Liver (tissue), 8 donors: ENCODE measurements at regions not wholly inside any gene's neighbourhood (a gene's known extent, or its start where the extent isn't known, plus 50 kb on each side); places are given as distances from the start of the nearest gene placed in this dataset.

ENCODE experiments used
- DNase-seq: peaks from one replicate; pipeline ENCODE4 v3.0.0-alpha.2; 2017; ENCODE audit warnings: low spot score
- H3K27ac ChIP-seq, 2 donors: one replicate each; pipeline ENCODE4 v1.7.0; 2013; ENCODE audit warnings: inconsistent platforms in 2 of 2, low read length in 2 of 2, control low read depth in 1 of 2, low read depth in 1 of 2, mild to moderate bottlenecking in 1 of 2
- H3K27me3 ChIP-seq, 4 donors: one replicate each; pipeline versions ENCODE4 v1.6.1 to v1.7.0; 2013; ENCODE audit warnings: low read length in 3 of 4, inconsistent platforms in 1 of 4, mild to moderate bottlenecking in 1 of 4, moderate library complexity in 1 of 4; ENCODE audit not compliant: control insufficient read depth in 4 of 4, insufficient read depth in 4 of 4
- H3K36me3 ChIP-seq, 4 donors: one replicate each; pipeline versions ENCODE4 v1.6.1 to v1.7.0; 2013; ENCODE audit warnings: low read length in 3 of 4, mild to moderate bottlenecking in 3 of 4, low read depth in 1 of 4, moderate library complexity in 1 of 4; ENCODE audit not compliant: control insufficient read depth in 4 of 4, insufficient read depth in 3 of 4
- H3K4me1 ChIP-seq, 4 donors: one replicate each; pipeline versions ENCODE4 v1.6.1 to v1.7.0; 2013; ENCODE audit warnings: low read length in 3 of 4, mild to moderate bottlenecking in 3 of 4, moderate library complexity in 1 of 4; ENCODE audit not compliant: control insufficient read depth in 4 of 4, insufficient read depth in 4 of 4
- H3K4me3 ChIP-seq, 3 donors: one replicate each; pipeline versions ENCODE4 v1.6.1 to v1.7.0; 2013; ENCODE audit warnings: low read length in 3 of 3, control low read depth in 1 of 3, low read depth in 1 of 3, mild to moderate bottlenecking in 1 of 3
- H3K9ac ChIP-seq, 2 donors: one replicate each; pipeline ENCODE4 v1.7.0; 2013; ENCODE audit warnings: low read length in 2 of 2, mild to moderate bottlenecking in 2 of 2, moderate library complexity in 2 of 2, control low read depth in 1 of 2, low read depth in 1 of 2
- H3K9me3 ChIP-seq, 4 donors: one replicate each; pipeline versions ENCODE4 v1.6.1 to v1.7.0; 2013; ENCODE audit warnings: low read length in 3 of 4; ENCODE audit not compliant: control insufficient read depth in 4 of 4
- ATF3 ChIP-seq: IDR thresholded peaks from 2 replicates; pipeline ENCODE4 v1.6.1; 2016; ENCODE audit warnings: antibody characterized with exemption
- EGR1 ChIP-seq, 2 donors: IDR thresholded peaks; 2 replicates each; pipeline ENCODE4 v1.6.1; 2016 to 2018; ENCODE audit warnings: antibody characterized with exemption in 2 of 2, low read depth in 2 of 2
- FOXA2 ChIP-seq: IDR thresholded peaks from 2 replicates; pipeline ENCODE4 v1.6.1; 2016; ENCODE audit warnings: antibody characterized with exemption
- GABPA ChIP-seq, 2 donors: IDR thresholded peaks in 1 of 2; conservative IDR thresholded peaks in 1 of 2; 2 replicates each; pipeline ENCODE4 v1.6.1; 2016; ENCODE audit warnings: antibody characterized with exemption in 2 of 2, mild to moderate bottlenecking in 1 of 2, moderate library complexity in 1 of 2
- HNF4G ChIP-seq: IDR thresholded peaks from 2 replicates; pipeline ENCODE4 v1.6.1; 2016; ENCODE audit warnings: antibody characterized with exemption
- NR2F2 ChIP-seq: IDR thresholded peaks from 2 replicates; pipeline ENCODE4 v1.6.1; 2016; ENCODE audit warnings: antibody characterized with exemption
- RAD21 ChIP-seq, 2 donors: IDR thresholded peaks; 2 replicates each; pipeline ENCODE4 v1.6.1; 2016; ENCODE audit warnings: antibody characterized with exemption in 2 of 2, mild to moderate bottlenecking in 2 of 2
- RXRA ChIP-seq, 2 donors: IDR thresholded peaks; 2 replicates each; pipeline ENCODE4 v1.6.1; 2017 to 2018; ENCODE audit warnings: antibody characterized with exemption in 2 of 2, mild to moderate bottlenecking in 1 of 2
- SP1 ChIP-seq: IDR thresholded peaks from 2 replicates; pipeline ENCODE4 v1.6.1; 2018; ENCODE audit warnings: antibody characterized with exemption, mild to moderate bottlenecking
- TAF1 ChIP-seq: conservative IDR thresholded peaks from 2 replicates; pipeline ENCODE4 v1.6.1; 2016; ENCODE audit warnings: antibody characterized with exemption, mild to moderate bottlenecking
- YY1 ChIP-seq: IDR thresholded peaks from 2 replicates; pipeline ENCODE4 v1.6.1; 2016; ENCODE audit warnings: antibody characterized with exemption, mild to moderate bottlenecking
- WGBS: extraction: QIAGEN DNeasy Blood & Tissue Kit; methylation state at CpG from one replicate; pipeline ENCODE4 v1.1.7; 2013; 5-methylcytosine and 5-hydroxymethylcytosine counted together
- TF ChIP-seq, protein P1 (sequence below): fragments of 150-350 bp; IDR thresholded peaks from 2 replicates; pipeline ENCODE4 v1.5.1; 2017; ENCODE audit warnings: improper control_type of control experiment, low read depth, low read length; ENCODE audit not compliant: missing input control
- TF ChIP-seq, protein P2 (sequence below): IDR thresholded peaks from 2 replicates; pipeline ENCODE4 v1.6.1; 2016; ENCODE audit warnings: antibody characterized with exemption
- TF ChIP-seq, protein P3 (sequence below): IDR thresholded peaks from 2 replicates; pipeline ENCODE4 v1.6.1; 2016; ENCODE audit warnings: antibody characterized with exemption, mild to moderate bottlenecking
- donor health status: healthy.
- donor health status: healthy.
- donor health status: healthy.
- donor health status: healthy.
- donor health status: healthy.

DNA sequence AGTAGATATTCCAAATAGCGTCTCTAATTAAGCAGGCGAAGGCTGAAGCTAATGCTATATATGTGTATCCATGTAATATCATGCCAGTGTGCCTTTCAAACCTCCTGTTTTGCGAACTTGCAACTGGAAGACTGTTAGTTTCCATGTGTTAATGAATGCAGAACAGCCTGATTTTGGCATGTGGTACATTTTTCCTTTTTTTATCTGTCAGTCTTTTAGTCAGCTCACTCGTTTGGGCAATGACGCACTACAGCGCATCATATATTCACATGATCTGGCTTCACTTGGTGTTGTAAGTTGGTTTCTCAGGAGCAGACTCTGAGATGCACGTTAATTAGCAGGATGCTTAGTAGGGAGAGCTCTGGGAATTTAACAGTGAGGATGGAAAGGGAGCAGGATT lies 210.4 kb upstream of the CA10 start:
- Histone ChIP-seq H3K9me3 (peaks cover 0 to 3% (median 0%) of the 10 kb centered on the region in 4 donors), H3K36me3 (no peaks in the 10 kb centered on the region), H3K27me3 (peaks cover 0 to 4% (median under 1%) of the 10 kb centered on the region in 4 donors), H3K9ac (no peak overlapping the region), H3K4me1 (no peaks in the 10 kb centered on the region), H3K4me3 (no peak overlapping the region), H3K27ac (no peak overlapping the region)
- no peak for DNase-seq
- 76% methylated on average over 7 of the region's 7 CpGs for WGBS
- TF ChIP-seq GABPA (IDR thresholded peaks at IDR 0.05 in 1 of 2, conservative IDR thresholded peaks at IDR 0.05 in 1 of 2) (no peak), RAD21 (IDR thresholded peaks at IDR 0.05) (no peak), EGR1 (IDR thresholded peaks at IDR 0.05; ENCODE audit: low read depth in 2 of 2) (no peak), HNF4G (no peak), YY1 (no peak), RXRA (IDR thresholded peaks at IDR 0.05) (no peak), FOXA2 (no peak), SP1 (no peak), ATF3 (no peak), TAF1 (no peak)
- TF ChIP-seq, protein P1, sequence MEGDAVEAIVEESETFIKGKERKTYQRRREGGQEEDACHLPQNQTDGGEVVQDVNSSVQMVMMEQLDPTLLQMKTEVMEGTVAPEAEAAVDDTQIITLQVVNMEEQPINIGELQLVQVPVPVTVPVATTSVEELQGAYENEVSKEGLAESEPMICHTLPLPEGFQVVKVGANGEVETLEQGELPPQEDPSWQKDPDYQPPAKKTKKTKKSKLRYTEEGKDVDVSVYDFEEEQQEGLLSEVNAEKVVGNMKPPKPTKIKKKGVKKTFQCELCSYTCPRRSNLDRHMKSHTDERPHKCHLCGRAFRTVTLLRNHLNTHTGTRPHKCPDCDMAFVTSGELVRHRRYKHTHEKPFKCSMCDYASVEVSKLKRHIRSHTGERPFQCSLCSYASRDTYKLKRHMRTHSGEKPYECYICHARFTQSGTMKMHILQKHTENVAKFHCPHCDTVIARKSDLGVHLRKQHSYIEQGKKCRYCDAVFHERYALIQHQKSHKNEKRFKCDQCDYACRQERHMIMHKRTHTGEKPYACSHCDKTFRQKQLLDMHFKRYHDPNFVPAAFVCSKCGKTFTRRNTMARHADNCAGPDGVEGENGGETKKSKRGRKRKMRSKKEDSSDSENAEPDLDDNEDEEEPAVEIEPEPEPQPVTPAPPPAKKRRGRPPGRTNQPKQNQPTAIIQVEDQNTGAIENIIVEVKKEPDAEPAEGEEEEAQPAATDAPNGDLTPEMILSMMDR, result no peak
- TF ChIP-seq, protein P2, sequence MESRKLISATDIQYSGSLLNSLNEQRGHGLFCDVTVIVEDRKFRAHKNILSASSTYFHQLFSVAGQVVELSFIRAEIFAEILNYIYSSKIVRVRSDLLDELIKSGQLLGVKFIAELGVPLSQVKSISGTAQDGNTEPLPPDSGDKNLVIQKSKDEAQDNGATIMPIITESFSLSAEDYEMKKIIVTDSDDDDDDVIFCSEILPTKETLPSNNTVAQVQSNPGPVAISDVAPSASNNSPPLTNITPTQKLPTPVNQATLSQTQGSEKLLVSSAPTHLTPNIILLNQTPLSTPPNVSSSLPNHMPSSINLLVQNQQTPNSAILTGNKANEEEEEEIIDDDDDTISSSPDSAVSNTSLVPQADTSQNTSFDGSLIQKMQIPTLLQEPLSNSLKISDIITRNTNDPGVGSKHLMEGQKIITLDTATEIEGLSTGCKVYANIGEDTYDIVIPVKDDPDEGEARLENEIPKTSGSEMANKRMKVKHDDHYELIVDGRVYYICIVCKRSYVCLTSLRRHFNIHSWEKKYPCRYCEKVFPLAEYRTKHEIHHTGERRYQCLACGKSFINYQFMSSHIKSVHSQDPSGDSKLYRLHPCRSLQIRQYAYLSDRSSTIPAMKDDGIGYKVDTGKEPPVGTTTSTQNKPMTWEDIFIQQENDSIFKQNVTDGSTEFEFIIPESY, result no peak
- TF ChIP-seq, protein P3, sequence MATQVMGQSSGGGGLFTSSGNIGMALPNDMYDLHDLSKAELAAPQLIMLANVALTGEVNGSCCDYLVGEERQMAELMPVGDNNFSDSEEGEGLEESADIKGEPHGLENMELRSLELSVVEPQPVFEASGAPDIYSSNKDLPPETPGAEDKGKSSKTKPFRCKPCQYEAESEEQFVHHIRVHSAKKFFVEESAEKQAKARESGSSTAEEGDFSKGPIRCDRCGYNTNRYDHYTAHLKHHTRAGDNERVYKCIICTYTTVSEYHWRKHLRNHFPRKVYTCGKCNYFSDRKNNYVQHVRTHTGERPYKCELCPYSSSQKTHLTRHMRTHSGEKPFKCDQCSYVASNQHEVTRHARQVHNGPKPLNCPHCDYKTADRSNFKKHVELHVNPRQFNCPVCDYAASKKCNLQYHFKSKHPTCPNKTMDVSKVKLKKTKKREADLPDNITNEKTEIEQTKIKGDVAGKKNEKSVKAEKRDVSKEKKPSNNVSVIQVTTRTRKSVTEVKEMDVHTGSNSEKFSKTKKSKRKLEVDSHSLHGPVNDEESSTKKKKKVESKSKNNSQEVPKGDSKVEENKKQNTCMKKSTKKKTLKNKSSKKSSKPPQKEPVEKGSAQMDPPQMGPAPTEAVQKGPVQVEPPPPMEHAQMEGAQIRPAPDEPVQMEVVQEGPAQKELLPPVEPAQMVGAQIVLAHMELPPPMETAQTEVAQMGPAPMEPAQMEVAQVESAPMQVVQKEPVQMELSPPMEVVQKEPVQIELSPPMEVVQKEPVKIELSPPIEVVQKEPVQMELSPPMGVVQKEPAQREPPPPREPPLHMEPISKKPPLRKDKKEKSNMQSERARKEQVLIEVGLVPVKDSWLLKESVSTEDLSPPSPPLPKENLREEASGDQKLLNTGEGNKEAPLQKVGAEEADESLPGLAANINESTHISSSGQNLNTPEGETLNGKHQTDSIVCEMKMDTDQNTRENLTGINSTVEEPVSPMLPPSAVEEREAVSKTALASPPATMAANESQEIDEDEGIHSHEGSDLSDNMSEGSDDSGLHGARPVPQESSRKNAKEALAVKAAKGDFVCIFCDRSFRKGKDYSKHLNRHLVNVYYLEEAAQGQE, result no peak

DNA sequence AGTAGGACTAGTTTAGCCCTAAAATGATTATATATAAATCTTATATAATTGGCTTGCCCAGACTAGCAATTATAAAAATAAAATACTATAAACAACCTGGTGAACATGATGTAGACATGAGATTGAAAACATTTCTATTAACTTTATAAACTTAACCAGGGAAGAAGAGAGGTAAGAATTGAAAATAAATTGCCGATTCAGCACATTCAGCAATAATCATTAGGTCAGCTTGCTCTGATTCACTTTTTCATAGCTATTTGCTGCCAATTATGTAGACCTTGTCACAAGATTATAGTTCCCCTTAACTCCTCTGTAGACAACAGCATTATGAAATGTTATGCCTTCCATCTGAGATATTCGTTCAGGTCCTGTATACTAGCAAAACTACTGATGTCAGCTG lies 199.3 kb upstream of the CA10 start:
- TF ChIP-seq ATF3 (no peak), RXRA (IDR thresholded peaks at IDR 0.05) (no peak), NR2F2 (no peak), GABPA (IDR thresholded peaks at IDR 0.05 in 1 of 2, conservative IDR thresholded peaks at IDR 0.05 in 1 of 2) (no peak)
- WGBS, result 72% methylated on average over 2 of the region's 2 CpGs
- no peak for DNase-seq

More for the DNA sequence above, 199.3 kb upstream of the CA10 start:
- no peak overlapping the region for H3K9ac ChIP-seq
- peaks cover 0 to 6% (median 3%) of the 10 kb centered on the region in 4 donors for H3K9me3 ChIP-seq
- H3K36me3 ChIP-seq, result no peaks in the 10 kb centered on the region
- no peak overlapping the region for H3K27ac ChIP-seq
- H3K4me3 ChIP-seq, result no peak overlapping the region
- H3K27me3 ChIP-seq, result peaks cover 0 to 4% (median 1%) of the 10 kb centered on the region in 4 donors
- H3K4me1 ChIP-seq, result no peaks in the 10 kb centered on the region
